ENCODE measurements at regions not wholly inside any gene's neighbourhood (a gene's known extent, or its start where the extent isn't known, plus 50 kb on each side); places are given as distances from the start of the nearest gene placed in this dataset.

- Histone ChIP-seq H3K9me1 (ENCODE audit: insufficient read depth, low read length) (no peaks in the 10 kb centered on the region), H2AFZ (replicated peaks; ENCODE audit: low read length, poor library complexity) (no peak overlapping the region), H2BK15ac (ENCODE audit: low read depth, low read length) (no peak overlapping the region), H2BK20ac (ENCODE audit: low read depth, low read length) (no peak overlapping the region), H2BK120ac (ENCODE audit: low read depth, low read length) (no peak overlapping the region), H3K36me3 (ENCODE audit: control insufficient read depth, insufficient read depth, low read length) (no peaks in the 10 kb centered on the region), H3K79me1 (ENCODE audit: low read depth in 1 of 2, low read length in 2 of 2) (no peaks in the 10 kb centered on the region), H3K27me3 (ENCODE audit: control insufficient read depth, insufficient read depth, low read length) (no peaks in the 10 kb centered on the region), H2AK5ac (ENCODE audit: low read depth, low read length) (no peak overlapping the region), H4K5ac (ENCODE audit: low read depth, low read length) (no peak overlapping the region), H3K4me3 (ENCODE audit: insufficient read depth, low read depth, low read length) (no peak overlapping the region), H3K9ac (ENCODE audit: low read depth, low read length) (no peak overlapping the region), H2BK5ac (ENCODE audit: low read depth, low read length, poor library complexity, severe bottlenecking) (no peak overlapping the region), H3K9me3 (ENCODE audit: control insufficient read depth, insufficient read depth, low read length) (peaks cover 7% of the 10 kb centered on the region), H3K18ac (ENCODE audit: low read depth, low read length) (no peak overlapping the region), H4K91ac (ENCODE audit: insufficient read depth, low read depth, low read length) (no peak overlapping the region), H3K14ac (replicated peaks; ENCODE audit: low read depth, low read length) (no peak overlapping the region), H3K27ac (ENCODE audit: insufficient read depth, low read length) (no peak overlapping the region), H3K4me1 (ENCODE audit: control insufficient read depth, insufficient read depth, low read length) (no peaks in the 10 kb centered on the region), H4K20me1 (ENCODE audit: insufficient read depth, low read length) (no peaks in the 10 kb centered on the region), H3K4ac (ENCODE audit: low read depth, low read length) (no peak overlapping the region), H4K8ac (ENCODE audit: low read depth in 2 of 2, low read length in 2 of 2) (no peak overlapping the region), H3K23ac (ENCODE audit: low read depth, low read length) (no peak overlapping the region), H3K4me2 (ENCODE audit: low read depth, low read length) (no peak overlapping the region), H2AK9ac (replicated peaks; ENCODE audit: low read depth, low read length, poor library complexity) (no peak overlapping the region), H3K56ac (ENCODE audit: extremely low read depth, insufficient read depth, low read length) (no peak overlapping the region)
- ChIA-PET CTCF (no interaction called here), POLR2A (ENCODE audit: unreplicated experiment) (no interaction called here)
- intact Hi-C loops (cut with micrococcal nuclease) (no loop called here), in situ Hi-C loops (cut with MboI; ENCODE audit: low sequenced_read_pairs) (no loop called here), dilution Hi-C loops (cut with HindIII; ENCODE audit: low sequenced_read_pairs, unreplicated experiment) (no loop called here)
- no peak for ATAC-seq (ENCODE audit: low read depth)
- DNase-seq, result no peak
- BruUV-seq (replicated peaks), result no TSS peak
- 83% methylated on average over 1 of the region's 4 CpGs; no CpG with 5 or more reads in 1 of the 2 experiments for WGBS, 2 experiments (ENCODE audit: extremely low coverage in 2 of 2, insufficient read length in 1 of 2)
- TF ChIP-seq MXI1 (IDR thresholded peaks at IDR 0.05; ENCODE audit: borderline replicate concordance, low read depth, low read length), result no peak
Observed at GRCh38 chr7:67984326-67984725, 987.7 kb downstream of the TYW1 start.

Measured in IMR-90 (cell line).